Prostate gland (tissue), 2 donors: ENCODE measurements at regions not wholly inside any gene's neighbourhood (a gene's known extent, or its start where the extent isn't known, plus 50 kb on each side); places are given as distances from the start of the nearest gene placed in this dataset.

Experiments
- CTCF ChIP-seq, 4 experiments: fragments of 200-600 bp in 2 of 4; fragments of 450-650 bp in 2 of 4; sonication (generic) in 2 of 4; IDR thresholded peaks; 1 replicate in 3 of 4; 2 replicates in 1 of 4; pipeline ENCODE4 v1.5.1; 2016 to 2019; ENCODE audit warnings: antibody characterized with exemption in 4 of 4, mild to moderate bottlenecking in 2 of 4, moderate library complexity in 2 of 4
- POLR2A ChIP-seq: fragments of 450-650 bp; IDR thresholded peaks from one replicate; pipeline ENCODE4 v1.6.1; 2016; ENCODE audit warnings: antibody characterized with exemption, mild to moderate bottlenecking

GRCh38 chr2:146131048-146131447, 1611.1 kb upstream of the ZEB2 start:
- TF ChIP-seq CTCF (IDR thresholded peaks at IDR 0.05) (no peak), POLR2A (no peak)
